ENCODE measurements at regions not wholly inside any gene's neighbourhood (a gene's known extent, or its start where the extent isn't known, plus 50 kb on each side); places are given as distances from the start of the nearest gene placed in this dataset.

DNA sequence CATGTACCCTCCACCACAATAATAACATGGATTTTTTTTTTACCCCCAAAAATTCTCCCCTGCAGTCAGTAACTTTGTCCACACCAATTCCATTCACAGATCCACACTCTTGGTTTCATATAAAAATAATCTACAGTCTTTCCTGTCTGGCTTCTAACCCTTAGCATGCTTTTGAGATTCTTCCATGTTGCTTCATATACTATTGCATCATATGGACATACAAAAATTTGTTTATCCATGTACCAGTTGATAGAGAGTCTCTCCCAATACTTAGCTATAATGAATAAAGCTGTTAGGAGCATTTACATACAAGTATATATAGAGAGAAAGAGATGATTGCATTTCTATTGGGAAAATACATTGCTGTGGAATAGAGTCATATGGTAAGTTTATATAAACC, 575.0 kb downstream of the XPNPEP1 start:
- intact Hi-C loops (cut with DNase I; ENCODE audit: low total_unique reads), result no loop called here
- no peak for DNase-seq
- Histone ChIP-seq H3K27me3 (no peaks in the 10 kb centered on the region), H3K9me3 (no peaks in the 10 kb centered on the region), H3K4me3 (no peak overlapping the region), H3K4me1 (no peaks in the 10 kb centered on the region), H3K36me3 (no peaks in the 10 kb centered on the region), H3K27ac (no peak overlapping the region)
- TF ChIP-seq CTCF (IDR thresholded peaks at IDR 0.05), result no peak
- TF ChIP-seq POLR2A (IDR thresholded peaks at IDR 0.05), result no peak

GRCh38 chr10:109343293-109343692, 580.0 kb downstream of the XPNPEP1 start:
- H3K27me3 ChIP-seq, result no peaks in the 10 kb centered on the region
- DNase-seq, result no peak
- H3K4me3 ChIP-seq, result no peak overlapping the region
- H3K9me3 ChIP-seq, result no peaks in the 10 kb centered on the region
- no peak overlapping the region for H3K27ac ChIP-seq
- TF ChIP-seq POLR2A (IDR thresholded peaks at IDR 0.05), result no peak
- TF ChIP-seq CTCF (IDR thresholded peaks at IDR 0.05), result no peak
- intact Hi-C loops (cut with DNase I; ENCODE audit: low total_unique reads), result no loop called here
- H3K36me3 ChIP-seq, result no peaks in the 10 kb centered on the region
- H3K4me1 ChIP-seq, result no peaks in the 10 kb centered on the region

- Histone ChIP-seq H3K36me3 (no peaks in the 10 kb centered on the region), H3K27ac (no peak overlapping the region), H3K9me3 (no peaks in the 10 kb centered on the region), H3K4me3 (no peak overlapping the region), H3K27me3 (no peaks in the 10 kb centered on the region), H3K4me1 (no peaks in the 10 kb centered on the region)
- no peak for DNase-seq
- TF ChIP-seq POLR2A (IDR thresholded peaks at IDR 0.05) (no peak), CTCF (IDR thresholded peaks at IDR 0.05) (no peak)
- intact Hi-C loops (cut with DNase I; ENCODE audit: low total_unique reads), result no loop called here
These were observed 581.3 kb downstream of the XPNPEP1 start for GRCh38 chr10:109341986-109342385.

DNA sequence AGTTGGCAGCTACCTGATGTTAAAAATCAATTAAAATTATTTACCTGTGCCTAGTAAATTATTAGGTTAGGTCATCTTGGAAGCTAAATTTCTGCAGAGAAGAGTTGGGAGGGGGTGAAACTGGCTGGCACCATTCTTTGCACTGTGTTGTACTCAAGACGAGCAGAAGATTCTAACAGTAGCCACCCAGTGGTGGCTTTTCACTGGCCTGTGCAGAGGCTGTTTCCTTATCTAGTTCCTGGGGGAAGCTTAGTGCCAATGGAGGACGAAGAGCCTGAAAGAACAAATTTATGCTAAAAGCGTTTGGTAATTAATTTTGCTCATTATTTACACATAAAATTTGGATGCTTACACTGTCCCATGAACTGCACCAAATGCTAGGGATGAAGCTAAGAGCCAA, 595.3 kb downstream of the XPNPEP1 start:
- H3K9me3 ChIP-seq, result no peaks in the 10 kb centered on the region
- H3K36me3 ChIP-seq, result no peaks in the 10 kb centered on the region
- no peak overlapping the region for H3K27ac ChIP-seq
- H3K4me1 ChIP-seq, result no peaks in the 10 kb centered on the region
- TF ChIP-seq CTCF (IDR thresholded peaks at IDR 0.05) (no peak), POLR2A (IDR thresholded peaks at IDR 0.05) (no peak)
- no peaks in the 10 kb centered on the region for H3K27me3 ChIP-seq
- no peak overlapping the region for H3K4me3 ChIP-seq
- intact Hi-C loops (cut with DNase I; ENCODE audit: low total_unique reads), result no loop called here
- DNase-seq, result no peak

DNA sequence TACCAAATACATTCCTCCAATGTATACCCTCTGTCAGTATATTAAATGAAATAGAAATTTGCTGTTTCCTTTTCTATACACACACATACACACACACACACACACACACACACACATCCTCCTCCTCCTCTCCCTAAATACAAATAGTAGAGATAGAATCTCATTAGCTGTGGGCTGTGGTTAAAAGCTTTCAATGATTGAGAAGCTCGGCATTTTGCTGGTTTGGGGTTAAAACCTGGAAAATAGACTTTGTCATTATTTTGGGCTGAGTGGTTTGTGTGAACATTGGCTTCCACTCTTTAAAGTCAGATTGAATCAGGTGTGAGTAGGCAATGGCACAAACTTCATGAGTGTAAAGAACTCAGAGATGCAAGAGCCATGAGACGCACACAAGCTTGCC, 596.0 kb downstream of the XPNPEP1 start:
- H3K4me3 ChIP-seq, result no peak overlapping the region
- no peak for DNase-seq
- no peaks in the 10 kb centered on the region for H3K36me3 ChIP-seq
- intact Hi-C loops (cut with DNase I; ENCODE audit: low total_unique reads), result no loop called here
- TF ChIP-seq CTCF (IDR thresholded peaks at IDR 0.05) (no peak), POLR2A (IDR thresholded peaks at IDR 0.05) (no peak)
- H3K27me3 ChIP-seq, result no peaks in the 10 kb centered on the region
- H3K9me3 ChIP-seq, result no peaks in the 10 kb centered on the region
- no peak overlapping the region for H3K27ac ChIP-seq
- H3K4me1 ChIP-seq, result no peaks in the 10 kb centered on the region

Measured in uterus (tissue), 3 donors.